DLD1 (cell line): ENCODE measurements at regions not wholly inside any gene's neighbourhood (a gene's known extent, or its start where the extent isn't known, plus 50 kb on each side); places are given as distances from the start of the nearest gene placed in this dataset.
"Not testable (repeated sequence)": the region's sequence is repeated elsewhere in the genome, so short reads cannot be mapped to it uniquely, and the experiment has no call there.

ENCODE experiments used
- in situ Hi-C: cut with HindIII; loops from 2 replicates; pipeline ENCODE4 v1.10.0; 2017; ENCODE audit warnings: low sequenced_read_pairs

- in situ Hi-C loops: no loop called here
Observed at GRCh38 chr10:4254101-4254994, 469.3 kb upstream of the KLF6 start.

- in situ Hi-C loops: no loop called here
Observed at GRCh38 chr10:4252701-4253100, 467.7 kb upstream of the KLF6 start.

GRCh38 chr10:4250587-4250887 lies 465.5 kb upstream of the KLF6 start:
- in situ Hi-C loops: no loop called here

- in situ Hi-C loops: no loop called here
Observed at GRCh38 chr10:4249841-4250586, 465.0 kb upstream of the KLF6 start.

- in situ Hi-C loops: no loop called here
Observed at GRCh38 chr10:4247379-4247778, 462.4 kb upstream of the KLF6 start.

GRCh38 chr10:4246881-4247358 lies 461.9 kb upstream of the KLF6 start:
- in situ Hi-C loops: no loop called here

GRCh38 chr10:4243651-4244050 lies 458.6 kb upstream of the KLF6 start:
- in situ Hi-C loops: no loop called here

- in situ Hi-C loops: no loop called here
Observed at GRCh38 chr10:4243169-4243568, 458.2 kb upstream of the KLF6 start.

- in situ Hi-C loops: no loop called here
Observed at GRCh38 chr10:4242561-4243035, 457.6 kb upstream of the KLF6 start.

- in situ Hi-C loops: no loop called here
Observed at GRCh38 chr10:4241724-4242345, 456.8 kb upstream of the KLF6 start.

GRCh38 chr10:4240608-4241197 lies 455.7 kb upstream of the KLF6 start:
- in situ Hi-C loops: no loop called here

- in situ Hi-C loops: no loop called here
Observed at GRCh38 chr10:4239186-4239585, 454.2 kb upstream of the KLF6 start.

GRCh38 chr10:4236905-4237304 lies 451.9 kb upstream of the KLF6 start:
- in situ Hi-C loops: not testable (repeated sequence)

- in situ Hi-C loops: no loop called here
Observed at GRCh38 chr10:4234661-4235060, 449.7 kb upstream of the KLF6 start.

- in situ Hi-C loops: no loop called here
Observed at GRCh38 chr10:4231439-4231838, 446.4 kb upstream of the KLF6 start.

- in situ Hi-C loops: no loop called here
Observed at GRCh38 chr10:4230036-4230435, 445.0 kb upstream of the KLF6 start.

- in situ Hi-C loops: no loop called here
Observed at GRCh38 chr10:4229106-4229505, 444.1 kb upstream of the KLF6 start.

- in situ Hi-C loops: no loop called here
Observed at GRCh38 chr10:4227586-4227985, 442.6 kb upstream of the KLF6 start.

- in situ Hi-C loops: no loop called here
Observed at GRCh38 chr10:4226941-4227540, 442.0 kb upstream of the KLF6 start.

- in situ Hi-C loops: no loop called here
Observed at GRCh38 chr10:4224178-4224577, 439.2 kb upstream of the KLF6 start.

- in situ Hi-C loops: not testable (repeated sequence)
Observed at GRCh38 chr10:4221310-4221709, 436.3 kb upstream of the KLF6 start.
